22Rv1 (cell line): ENCODE measurements at regions not wholly inside any gene's neighbourhood (a gene's known extent, or its start where the extent isn't known, plus 50 kb on each side); places are given as distances from the start of the nearest gene placed in this dataset.

ENCODE experiments used
- ZFX ChIP-seq: fragments of 450-650 bp; IDR thresholded peaks from 2 replicates; pipeline ENCODE4 v1.6.1; 2017; ENCODE audit warnings: antibody characterized with exemption, borderline replicate concordance
- TF ChIP-seq, protein P1 (sequence below): fragments of 450-650 bp; IDR thresholded peaks from 2 replicates; pipeline ENCODE4 v1.5.1; 2017; ENCODE audit warnings: mild to moderate bottlenecking

DNA sequence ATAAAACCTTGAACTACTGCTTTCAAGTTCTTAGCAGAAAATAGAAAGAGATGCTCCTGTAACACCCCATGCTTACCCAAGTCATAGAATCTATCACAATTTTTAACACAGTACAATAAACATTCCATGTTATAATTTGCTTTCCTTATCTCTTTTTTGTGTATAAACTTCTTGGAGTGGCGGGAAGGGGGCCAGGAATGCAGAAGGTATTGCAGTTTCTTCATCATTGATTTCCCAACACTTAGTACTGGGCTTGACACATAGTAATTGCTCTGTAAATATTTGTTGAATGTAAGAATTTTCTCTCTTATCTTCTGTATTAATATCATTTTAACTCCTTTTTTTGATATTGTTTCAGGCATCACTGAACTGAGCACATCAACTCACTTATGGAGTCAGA lies 535.8 kb downstream of the KCTD12 start:
- TF ChIP-seq, protein P1, sequence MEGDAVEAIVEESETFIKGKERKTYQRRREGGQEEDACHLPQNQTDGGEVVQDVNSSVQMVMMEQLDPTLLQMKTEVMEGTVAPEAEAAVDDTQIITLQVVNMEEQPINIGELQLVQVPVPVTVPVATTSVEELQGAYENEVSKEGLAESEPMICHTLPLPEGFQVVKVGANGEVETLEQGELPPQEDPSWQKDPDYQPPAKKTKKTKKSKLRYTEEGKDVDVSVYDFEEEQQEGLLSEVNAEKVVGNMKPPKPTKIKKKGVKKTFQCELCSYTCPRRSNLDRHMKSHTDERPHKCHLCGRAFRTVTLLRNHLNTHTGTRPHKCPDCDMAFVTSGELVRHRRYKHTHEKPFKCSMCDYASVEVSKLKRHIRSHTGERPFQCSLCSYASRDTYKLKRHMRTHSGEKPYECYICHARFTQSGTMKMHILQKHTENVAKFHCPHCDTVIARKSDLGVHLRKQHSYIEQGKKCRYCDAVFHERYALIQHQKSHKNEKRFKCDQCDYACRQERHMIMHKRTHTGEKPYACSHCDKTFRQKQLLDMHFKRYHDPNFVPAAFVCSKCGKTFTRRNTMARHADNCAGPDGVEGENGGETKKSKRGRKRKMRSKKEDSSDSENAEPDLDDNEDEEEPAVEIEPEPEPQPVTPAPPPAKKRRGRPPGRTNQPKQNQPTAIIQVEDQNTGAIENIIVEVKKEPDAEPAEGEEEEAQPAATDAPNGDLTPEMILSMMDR, result no peak
- TF ChIP-seq ZFX, result no peak
